Renal cortical epithelial cell (primary cell): ENCODE measurements at regions not wholly inside any gene's neighbourhood (a gene's known extent, or its start where the extent isn't known, plus 50 kb on each side); places are given as distances from the start of the nearest gene placed in this dataset.
A peak's percentile ranks its signal among the peaks of the same experiment; 100 is the strongest.

ENCODE experiments used
- DNase-seq: peaks from one replicate; pipeline ENCODE4 v3.0.0-alpha.2; 2011; ENCODE audit warnings: low read depth

DNA sequence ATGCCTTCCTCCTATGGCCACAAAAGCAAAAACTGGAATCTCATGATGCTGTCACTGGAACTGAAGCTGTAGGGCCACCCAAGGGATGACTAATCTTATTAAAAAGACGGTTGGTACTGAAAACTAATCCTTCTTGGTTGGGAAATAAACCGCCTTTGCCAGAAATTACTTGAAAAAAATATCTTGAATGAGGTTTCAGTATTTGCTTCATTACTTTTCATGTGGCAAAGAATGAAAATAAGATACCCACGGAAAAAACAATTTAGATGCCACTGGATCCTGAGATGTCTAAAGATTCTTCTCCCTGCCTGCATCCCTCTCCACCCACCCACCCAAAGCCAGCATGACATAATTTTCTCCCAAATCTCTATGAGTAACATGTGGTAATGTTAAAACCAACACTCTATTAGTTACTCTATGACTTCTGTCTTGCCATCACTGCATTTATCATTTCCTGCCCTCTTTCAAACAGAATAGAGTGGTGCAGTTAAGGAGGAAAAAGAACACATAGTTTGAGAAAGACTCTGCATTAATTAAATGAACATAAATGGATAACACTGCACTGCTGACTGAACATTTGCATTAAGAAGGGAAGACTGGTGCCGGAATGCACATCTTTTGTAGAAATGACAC, 111.8 kb upstream of the DPH6 start:
- DNase-seq, result peak; percentile 66

DNA sequence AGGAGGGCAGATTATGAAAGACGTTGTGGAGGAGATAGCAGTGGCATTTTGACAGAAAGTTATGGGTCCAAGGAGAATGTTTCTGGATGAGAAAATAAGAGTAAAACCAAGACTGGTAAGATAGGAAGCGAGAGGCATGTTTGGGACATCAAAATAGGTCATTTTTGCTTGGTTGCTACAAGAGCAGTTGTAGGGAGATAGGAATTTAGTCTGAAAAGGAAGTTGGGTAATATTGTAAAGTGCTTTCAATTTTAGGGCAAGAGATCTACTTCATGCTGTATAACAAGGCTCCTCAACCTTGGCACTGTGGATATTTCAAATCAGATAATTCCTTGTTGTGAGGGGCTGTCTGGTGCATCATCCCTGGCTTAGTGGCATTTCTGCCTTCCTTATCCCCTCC, 118.0 kb upstream of the DPH6 start:
- DNase-seq, result no peak

DNA sequence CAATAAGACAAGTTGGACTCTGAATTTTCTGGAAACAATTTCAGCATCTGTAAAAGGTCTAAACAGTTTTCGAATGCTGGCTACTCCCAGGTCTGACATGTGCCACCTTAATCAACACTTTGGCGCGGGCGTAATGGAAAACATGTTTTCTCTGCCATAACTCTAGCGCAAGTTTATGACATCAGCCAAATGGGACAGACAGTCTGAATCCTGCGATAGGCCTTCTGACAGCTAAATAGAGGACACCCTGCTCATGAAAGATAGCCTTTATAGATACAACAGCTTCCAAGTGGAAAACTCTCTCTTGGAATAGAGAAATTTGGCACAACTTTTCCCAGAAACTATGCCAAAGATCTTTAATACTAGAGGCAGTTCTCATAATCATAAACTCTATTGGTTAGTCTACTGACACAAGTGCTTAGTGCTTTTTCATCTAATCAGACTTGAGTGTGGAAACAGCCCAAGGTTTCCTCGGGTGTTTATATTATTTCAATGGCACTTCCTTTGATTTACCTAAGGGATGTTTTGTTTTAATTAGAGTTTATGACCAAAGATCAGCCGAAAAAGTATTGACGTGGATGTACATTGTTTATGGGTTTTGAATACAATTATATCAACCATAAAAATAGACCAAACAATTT, 120.1 kb upstream of the DPH6 start:
- DNase-seq, result no peak

DNA sequence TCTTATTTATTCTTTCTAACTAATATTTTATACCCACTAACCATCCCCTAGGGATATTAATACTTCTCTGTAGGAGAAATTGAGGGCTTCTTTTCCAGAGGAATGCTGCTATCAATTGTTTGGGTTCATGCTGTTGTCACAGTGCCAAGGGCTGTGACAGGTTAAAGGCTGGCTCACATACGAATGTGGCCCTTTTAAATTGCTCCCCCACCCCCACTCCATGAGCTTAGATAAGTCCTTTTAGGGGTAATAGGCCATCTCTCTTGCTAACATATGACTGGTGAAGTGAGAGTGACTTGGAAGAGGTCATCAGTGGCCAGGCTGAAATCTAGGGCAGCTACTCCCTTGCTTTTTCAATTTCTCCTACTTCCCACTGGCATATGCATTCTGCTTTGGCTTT, 121.9 kb upstream of the DPH6 start:
- DNase-seq, result no peak

DNA sequence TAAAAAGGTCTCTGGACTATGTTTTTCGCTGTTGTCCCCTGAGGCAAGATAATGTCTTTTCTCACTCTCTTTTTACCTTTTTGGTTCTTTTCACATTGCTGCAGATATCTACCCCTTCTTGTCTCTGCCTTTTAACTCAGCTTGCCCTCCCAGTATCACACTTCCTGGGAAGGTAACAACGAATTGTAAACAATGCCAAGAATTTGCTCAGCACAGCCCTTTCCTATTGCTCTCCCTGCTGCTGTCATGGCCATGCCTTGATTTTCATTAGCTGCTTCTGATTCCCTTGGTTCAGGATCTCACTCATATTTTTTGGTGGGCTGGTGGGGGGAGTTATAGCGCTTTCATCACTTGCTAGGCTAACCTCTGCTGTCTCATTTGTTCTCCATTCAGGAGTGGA, 123.1 kb upstream of the DPH6 start:
- no peak for DNase-seq

DNA sequence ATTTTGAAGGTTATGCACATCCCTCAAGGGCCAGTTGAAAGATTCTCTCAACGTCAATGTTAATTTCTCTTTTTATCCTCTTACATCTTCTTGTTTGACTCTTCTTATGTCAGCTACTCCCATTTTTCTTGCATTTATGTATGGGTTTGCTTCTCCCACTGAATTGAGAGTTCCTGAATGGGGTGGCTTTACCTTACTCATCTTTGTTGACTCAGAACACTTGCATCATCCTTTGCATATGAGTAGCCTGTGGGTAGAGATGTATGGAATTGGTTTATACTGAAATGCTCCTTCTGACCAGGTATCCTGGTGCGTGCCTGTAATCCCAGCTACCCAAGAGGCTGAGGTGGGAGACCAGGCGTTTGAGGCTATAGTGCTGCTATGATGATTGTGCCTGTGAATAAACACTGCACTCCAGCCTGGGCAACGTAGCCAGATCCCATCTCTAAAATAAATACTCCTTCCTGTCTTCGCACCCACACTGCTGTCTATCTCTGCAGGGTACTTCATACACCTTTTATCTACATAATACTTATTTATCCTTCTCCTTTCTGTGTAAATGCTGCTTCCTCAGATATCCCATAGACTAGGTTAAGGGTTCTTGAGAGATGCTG, 123.6 kb upstream of the DPH6 start:
- DNase-seq, result no peak

DNA sequence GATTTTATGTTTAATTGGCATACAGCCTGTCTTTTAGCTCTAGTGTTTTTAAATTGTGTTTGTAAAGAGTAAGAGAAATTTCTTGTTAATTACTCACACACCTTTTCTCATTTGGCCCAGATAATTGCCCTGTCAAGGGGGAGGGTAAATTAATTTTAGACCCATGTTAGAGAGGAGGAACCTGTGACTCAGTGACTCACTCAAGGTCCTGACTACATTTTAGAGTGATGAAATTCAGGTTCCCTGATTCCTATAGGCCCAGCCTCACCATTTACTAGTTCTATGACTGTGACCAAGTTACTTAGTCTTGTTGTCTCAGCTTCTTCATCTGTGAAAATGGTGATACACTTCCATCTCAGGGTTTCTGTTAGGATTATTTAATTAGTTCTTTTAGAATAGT, 125.2 kb upstream of the DPH6 start:
- DNase-seq, result peak; percentile 95

DNA sequence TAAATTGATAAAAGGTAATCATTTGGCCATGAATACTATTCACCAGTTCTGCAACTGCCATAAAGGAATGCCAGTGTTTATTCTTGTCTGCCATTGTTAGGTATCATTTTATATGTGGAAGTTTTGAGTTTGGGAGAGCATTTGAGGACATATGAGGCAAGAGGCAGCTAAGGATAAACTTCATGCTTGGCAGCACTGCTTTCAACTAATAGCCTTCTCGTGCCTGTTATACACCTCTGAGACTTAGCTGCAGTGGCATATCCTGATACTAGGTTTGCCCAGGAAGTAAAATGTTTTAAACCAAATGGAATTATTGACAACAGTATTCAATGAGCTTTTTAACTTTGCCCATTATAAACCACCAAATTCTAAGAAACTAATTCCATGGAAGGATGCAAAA, 126.0 kb upstream of the DPH6 start:
- DNase-seq, result peak; percentile 83

DNA sequence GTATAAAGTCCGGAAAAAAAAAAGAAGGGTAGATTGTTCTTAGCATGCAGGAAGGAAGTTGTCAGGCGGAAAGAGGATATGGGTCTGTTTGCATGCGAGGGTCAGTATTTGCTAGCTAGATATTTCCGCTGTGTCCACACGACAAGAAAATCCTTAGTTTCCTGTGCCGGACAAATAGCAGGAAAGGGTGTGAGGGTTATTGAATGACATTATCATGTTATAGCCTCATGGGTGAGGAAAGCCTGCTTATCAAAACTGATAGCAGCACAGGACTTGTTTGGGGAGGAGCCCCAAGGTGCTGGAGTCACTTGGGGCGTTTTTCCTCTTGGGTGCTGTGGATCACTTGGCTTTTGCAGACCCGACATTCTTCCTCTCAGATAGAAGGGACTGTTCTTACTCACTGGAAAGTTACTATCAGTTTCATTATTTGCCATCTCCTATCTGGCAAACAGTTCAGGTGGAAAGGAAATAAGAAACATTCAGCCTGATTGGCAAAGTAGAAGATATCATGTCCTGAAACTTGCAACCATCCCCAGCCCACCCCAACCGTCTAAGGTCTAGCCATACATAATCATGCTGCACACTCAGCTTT, 127.2 kb upstream of the DPH6 start:
- DNase-seq, result no peak

DNA sequence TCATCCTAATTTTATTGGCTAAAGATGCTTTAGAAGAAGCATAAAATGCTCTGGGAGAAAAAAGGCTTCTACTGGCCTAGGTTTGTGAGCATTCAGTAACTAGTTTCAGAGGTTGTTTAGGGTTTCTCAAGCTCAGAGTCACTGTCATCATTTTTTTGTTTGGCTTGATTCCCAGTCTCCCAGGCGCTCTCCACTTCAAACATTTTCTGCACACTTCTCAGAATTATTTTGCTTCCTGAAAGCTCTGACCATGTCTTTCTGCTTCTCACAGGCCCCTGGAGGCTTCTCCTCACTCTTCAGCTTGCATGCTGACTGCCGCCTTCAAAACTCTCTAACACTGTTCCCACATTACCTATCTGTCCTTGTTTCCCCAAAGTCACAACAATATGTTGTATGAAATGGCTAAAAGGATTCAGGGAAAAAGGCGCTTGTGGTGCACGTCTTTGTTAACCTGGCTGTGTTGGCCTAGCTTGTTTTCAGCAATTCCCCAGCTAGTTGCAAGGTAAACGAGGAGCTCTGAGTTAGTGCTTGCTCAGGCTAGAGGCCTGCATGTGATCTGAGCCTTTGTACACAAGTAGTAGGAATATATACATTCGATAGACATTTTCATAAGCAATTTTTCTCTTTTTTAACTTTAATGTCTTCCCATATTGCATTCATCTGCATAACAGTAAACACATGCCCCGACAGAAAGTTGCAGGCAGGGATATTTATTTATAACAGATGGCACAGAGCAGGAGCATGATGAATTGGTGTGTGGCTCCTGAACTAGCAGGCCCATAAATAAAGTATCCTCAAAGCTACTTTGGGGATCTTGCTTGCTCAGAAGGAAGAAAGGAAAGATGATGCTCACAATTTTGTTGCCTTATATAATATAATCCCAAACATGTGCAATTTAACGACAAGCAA, 129.2 kb upstream of the DPH6 start:
- DNase-seq, result peak; percentile 72

DNA sequence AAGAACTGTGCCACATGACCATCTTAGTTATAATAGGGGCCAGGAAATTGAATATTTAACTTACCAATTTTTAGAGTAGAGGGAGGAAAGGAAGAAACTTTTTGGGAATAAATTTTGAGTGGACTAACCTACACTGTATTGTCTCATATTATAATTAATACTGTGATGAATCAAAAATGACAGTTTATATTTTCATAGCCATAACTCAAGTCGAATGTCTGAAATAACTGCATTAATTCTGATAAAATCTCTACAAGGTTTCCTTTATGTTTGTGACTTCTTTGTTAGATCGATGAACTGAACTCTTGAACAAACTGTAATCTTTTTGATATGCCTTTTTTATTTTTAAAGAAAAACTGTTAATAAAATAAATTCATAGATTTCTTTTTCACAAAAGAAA, 132.8 kb upstream of the DPH6 start:
- DNase-seq, result no peak

DNA sequence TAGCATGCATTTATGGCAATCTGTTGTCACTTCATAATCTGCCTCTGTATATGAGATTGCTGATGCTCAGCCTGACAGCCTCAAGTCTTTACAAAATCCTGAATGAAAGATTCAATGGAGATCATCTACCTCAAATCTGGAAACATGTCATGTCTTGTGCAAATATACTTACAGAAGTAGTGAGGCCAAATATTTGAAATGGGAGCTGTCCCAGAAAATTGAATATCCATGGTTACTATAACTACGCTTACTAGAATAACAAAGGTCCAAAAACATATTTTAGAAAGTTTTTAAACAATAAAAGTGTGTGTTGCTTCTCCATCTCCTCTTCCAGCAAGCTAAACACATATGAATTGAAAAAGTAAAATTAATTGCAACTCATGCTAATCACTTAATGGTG, 133.2 kb upstream of the DPH6 start:
- no peak for DNase-seq

DNA sequence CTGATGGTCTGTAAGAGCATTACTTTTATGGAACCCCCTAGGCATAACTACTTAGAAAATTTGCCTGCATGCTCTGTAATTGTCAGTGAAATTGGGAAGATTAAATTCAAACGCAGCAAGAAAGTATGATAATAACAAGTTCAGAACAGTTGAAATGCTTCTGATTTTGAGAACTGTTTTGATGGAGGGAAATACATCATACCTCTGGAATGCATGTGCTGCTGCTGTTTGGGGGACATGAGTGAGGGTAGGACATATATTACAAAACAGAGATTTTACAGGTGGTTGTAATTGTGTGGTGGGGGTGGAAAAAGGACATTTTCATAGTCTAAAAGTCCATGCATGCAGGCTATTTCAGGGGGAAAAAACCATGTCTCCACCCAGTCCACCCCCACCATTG, 135.0 kb upstream of the DPH6 start:
- no peak for DNase-seq

DNA sequence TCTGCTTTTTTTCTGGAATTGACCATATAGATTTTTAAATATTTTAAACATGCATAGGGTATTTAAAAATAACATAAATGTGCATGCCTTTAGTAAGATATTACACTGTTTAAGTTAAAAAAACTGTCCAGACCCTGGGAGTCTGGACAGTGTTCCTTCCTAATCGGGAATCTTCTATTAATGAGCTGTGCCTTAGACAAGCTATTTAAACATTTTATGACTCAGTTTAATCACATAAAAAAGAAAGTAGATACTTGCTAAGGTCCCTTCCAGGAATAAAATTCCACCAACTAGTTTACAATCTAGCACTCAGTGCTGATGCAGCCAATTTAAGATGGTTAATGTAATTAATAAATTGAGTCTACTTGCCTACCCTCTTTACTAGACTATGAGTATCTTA, 140.4 kb upstream of the DPH6 start:
- no peak for DNase-seq

DNA sequence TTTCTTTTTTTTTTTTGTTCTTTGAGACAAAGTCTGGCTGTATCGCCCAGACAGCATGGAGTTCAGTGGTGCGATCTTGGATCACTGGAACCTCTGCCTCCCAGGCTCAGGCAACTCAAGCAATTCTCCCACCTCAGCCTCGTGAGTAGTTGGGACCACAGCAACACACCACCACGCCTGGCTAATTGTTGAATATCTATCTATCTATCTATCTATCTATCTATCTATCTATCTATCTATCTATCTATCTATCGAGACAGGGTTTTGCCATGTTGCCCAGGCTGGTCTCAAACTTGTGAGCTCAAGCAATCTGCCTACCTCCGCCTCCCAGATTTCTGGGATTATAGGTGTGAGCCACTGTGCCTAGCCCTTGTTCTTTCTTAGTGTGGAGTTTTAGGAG, 143.3 kb upstream of the DPH6 start:
- no peak for DNase-seq

DNA sequence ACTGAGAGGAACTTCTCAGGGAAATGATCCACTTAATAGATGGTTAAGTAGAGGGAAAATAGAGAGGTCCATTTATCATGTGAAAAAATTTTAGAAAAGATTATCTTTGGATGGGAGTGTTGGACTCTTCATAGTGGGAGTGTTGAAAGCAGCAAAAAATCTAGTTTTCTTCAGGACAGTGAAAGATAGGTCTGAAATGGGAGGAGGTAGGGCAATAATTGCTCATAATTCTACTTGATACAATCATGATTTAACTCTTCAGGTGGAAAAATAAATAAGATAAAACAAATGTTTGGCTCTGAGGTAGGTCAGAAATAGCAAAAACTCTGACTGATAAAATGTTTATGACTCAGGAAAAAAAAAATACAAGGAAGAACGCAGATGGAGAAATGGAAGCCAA, 144.1 kb upstream of the DPH6 start:
- no peak for DNase-seq

DNA sequence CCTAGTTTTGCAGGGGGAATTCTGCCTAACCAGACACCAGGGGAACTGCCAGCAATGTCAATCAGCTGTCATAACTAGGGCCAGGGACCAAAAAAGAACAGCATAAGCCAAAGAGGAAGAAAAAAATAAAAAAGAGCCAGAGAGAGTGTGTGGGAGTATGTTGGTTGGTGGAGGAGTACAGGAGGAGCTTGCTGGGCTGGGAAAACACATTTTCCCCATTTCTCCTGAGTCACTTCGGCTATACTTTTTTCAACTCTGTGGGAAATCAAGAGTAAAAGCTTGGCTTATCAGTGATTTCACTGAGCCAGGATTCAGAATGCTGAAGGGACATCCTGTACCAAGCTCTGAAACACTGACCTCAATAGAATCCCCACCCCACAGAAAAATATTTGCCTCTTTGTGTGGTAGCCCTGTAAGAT, 144.7 kb upstream of the DPH6 start:
- peak; percentile 82 for DNase-seq

DNA sequence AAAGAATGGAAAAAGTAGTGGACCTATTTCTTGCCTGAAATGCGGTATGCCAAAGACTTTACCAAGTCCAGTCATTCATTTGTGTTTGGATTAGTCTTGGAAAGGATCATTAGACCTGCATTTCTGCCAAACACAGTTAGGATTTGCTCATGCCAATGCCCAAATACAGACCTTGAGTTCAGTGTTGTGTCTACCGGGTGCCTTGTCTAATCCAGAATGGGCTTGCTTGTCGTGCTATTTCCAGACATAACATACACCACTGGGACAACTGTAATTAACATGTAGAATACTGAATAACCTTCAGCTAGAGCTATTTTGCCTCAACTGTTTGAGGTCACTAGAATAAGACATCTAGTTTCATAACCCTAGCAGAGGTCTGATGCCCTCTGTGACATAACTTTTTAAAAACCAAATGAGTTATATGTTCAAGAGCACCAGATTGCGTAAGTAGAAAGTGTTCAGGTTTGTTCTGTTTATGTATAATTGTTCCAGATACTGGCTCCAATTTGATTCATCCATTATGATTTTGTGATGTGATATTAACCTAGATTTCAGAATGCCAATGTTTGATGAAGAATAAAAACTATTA, 145.3 kb upstream of the DPH6 start:
- no peak for DNase-seq

DNA sequence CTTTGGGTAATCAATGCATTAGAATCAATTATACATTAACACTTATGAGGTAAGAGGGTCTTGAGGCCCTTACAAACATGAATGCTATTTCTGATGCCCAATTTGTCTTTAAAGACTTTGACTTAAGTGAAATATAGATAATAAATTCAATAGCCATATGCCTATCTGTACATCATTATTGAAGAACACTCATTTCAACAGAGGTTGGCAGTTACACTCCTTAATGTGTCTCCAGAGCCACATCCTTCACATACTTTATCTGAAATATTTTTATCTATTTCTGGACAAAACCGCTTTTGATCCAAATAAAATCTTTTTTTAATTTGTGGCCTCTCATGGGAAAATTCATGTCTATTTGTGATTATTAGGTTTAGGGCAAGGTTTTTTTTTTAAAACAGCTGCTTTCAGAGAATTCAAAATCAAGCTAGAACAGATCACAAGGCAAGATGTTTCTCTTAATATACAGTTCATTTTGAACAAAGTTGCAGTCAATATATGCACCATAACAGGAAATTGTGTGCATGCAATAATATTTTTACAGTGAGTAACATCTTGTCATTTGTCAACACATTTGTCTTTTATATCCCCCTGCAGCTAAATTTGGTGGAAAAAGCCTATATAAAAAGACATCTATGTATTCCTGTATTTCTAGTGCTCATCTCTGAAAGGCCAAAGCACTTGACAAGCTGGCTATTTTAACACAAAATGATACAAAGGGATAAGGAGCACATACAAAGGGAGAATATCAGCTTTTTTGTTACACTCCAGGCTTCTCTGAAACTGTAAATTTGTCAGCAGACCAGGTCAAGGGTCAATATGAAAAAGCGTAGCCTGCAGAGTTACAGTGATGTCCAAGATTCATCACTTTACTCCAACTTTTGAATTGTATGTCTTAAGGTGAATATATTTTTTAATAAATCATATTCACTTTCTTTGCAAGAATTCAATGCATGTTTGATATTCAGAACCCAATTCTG, 146.2 kb upstream of the DPH6 start:
- no peak for DNase-seq

DNA sequence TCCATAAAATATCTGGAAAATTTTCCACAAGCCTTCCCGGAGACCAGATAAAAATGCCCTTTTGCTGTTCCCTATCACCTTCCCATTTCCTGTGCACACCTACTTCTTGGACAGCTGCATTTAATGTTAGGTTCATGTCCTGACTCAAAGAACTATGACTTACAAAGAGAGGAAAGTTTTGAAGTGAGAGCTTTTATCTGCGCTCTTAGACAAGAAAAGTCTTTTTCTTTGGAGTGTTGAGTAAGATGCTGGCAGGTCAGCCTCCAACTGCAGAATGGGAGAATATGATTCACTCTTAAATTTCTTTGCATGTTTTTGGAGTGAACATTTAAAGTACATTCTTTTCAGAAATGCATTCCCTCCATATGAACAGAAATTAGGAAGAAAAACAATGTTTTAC, 147.3 kb upstream of the DPH6 start:
- DNase-seq, result no peak

DNA sequence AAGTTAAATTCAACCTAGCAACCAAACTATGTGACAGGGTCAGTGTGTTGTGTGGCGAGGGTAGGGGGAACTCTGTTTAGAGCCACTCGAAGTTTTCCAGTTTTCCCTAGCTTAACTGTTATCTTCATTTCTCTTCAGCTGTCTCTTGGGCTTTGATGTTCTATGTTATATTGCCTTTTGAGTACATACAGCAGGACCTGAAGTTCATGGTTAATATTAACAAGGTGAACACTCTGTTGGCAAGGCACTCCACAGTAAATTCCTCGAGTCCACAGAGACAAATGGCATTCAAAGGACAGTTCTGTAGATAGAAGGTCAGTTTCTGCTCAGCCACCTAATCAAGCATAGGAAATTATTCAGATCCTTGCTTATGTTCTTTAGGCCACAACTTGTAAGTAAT, 147.9 kb upstream of the DPH6 start:
- DNase-seq, result peak; percentile 57
